K562 (cell line): ENCODE measurements at regions not wholly inside any gene's neighbourhood (a gene's known extent, or its start where the extent isn't known, plus 50 kb on each side); places are given as distances from the start of the nearest gene placed in this dataset. TPM values are rescaled to one million over a fixed set of nuclear protein-coding genes. Genes with fewer than 3 reads are reported as not detected.

Experiments used
- SETDB1 ChIP-seq: IDR thresholded peaks from one replicate; pipeline ENCODE4 v1.6.1; 2012; ENCODE audit warnings: low read length, control low read depth, inconsistent platforms
- ZBTB7A ChIP-seq: IDR thresholded peaks from 2 replicates; pipeline ENCODE4 v1.6.1; 2011; ENCODE audit warnings: low read depth, mild to moderate bottlenecking, low read length, moderate library complexity, borderline replicate concordance; ENCODE audit not compliant: control insufficient read depth
- ZNF668 ChIP-seq: fragments of 250-450 bp; sonication (Bioruptor Pico); IDR thresholded peaks from 2 replicates; pipeline ENCODE4 v1.8.0; 2022; ENCODE audit warnings: mild to moderate bottlenecking, inconsistent platforms
- small RNA-seq: library from RNA; depleted of rRNA; stranded (forward); fragments of <200 nt; gene quantifications from one replicate; pipeline ENCODE3, GENCODE V24; 2014
- TF ChIP-seq, protein P1 (sequence below), 2 experiments: fragments of 450-650 bp in 1 of 2; sonication (generic) in 1 of 2; formaldehyde crosslinking in 1 of 2; IDR thresholded peaks in 1 of 2; conservative IDR thresholded peaks in 1 of 2; 2 replicates each; pipeline versions ENCODE4 v1.6.1 to v1.8.1; 2016 to 2023; ENCODE audit warnings: mild to moderate bottlenecking in 2 of 2, moderate library complexity in 2 of 2, inconsistent platforms in 1 of 2, missing genetic modification reagents in 1 of 2

GRCh38 chr22:10781571-10782403 lies 4746.2 kb upstream of the OR11H1 start (continued):
- TF ChIP-seq, protein P1, sequence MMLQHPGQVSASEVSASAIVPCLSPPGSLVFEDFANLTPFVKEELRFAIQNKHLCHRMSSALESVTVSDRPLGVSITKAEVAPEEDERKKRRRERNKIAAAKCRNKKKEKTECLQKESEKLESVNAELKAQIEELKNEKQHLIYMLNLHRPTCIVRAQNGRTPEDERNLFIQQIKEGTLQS (IDR thresholded peaks at IDR 0.05) = no peak
- TF ChIP-seq, protein P1 (CRISPR knock-in tag; conservative IDR thresholded peaks at IDR 0.05) = no peak
- TF ChIP-seq SETDB1 (no peak), ZNF668 (no peak), ZBTB7A (no peak)

Small RNA genes in the stretch of these regions (small RNA-seq; reads per million reads assigned to genes)
- not detected for gene RF00004
